ENCODE measurements at regions not wholly inside any gene's neighbourhood (a gene's known extent, or its start where the extent isn't known, plus 50 kb on each side); places are given as distances from the start of the nearest gene placed in this dataset.

- intact Hi-C loops (cut with DNase I; ENCODE audit: low total_unique reads), result no loop called here
- no peak overlapping the region for H3K4me3 ChIP-seq
- no peak overlapping the region for H3K27ac ChIP-seq
- H3K27me3 ChIP-seq (replicated peaks in 1 of 7), result peaks cover 0 to 3% (median 0%) of the 10 kb centered on the region in 7 donors
- no peaks in the 10 kb centered on the region for H3K36me3 ChIP-seq
- TF ChIP-seq POLR2A (IDR thresholded peaks at IDR 0.05) (no peak), POLR2AphosphoS5 (IDR thresholded peaks at IDR 0.05) (peak in 1 of 3 donors; percentile 10)
- H3K4me1 ChIP-seq, result peaks cover 0 to 32% (median 15%) of the 10 kb centered on the region in 6 donors
- DNase-seq, result no peak
- H3K9me3 ChIP-seq, result no peaks in the 10 kb centered on the region
- WGBS, 5 donors, result 63 to 83% (median 66%) methylated on average over 20 to 28 of the region's 28 CpGs
Observed at GRCh38 chr9:129561594-129562281, 59.2 kb downstream of the C9orf50 start.

- Histone ChIP-seq H3K9me3 (no peaks in the 10 kb centered on the region), H3K4me1 (peaks cover 0 to 32% (median 17%) of the 10 kb centered on the region in 6 donors), H3K36me3 (no peaks in the 10 kb centered on the region), H3K27ac (no peak overlapping the region), H3K4me3 (no peak overlapping the region), H3K27me3 (replicated peaks in 1 of 7) (no peaks in the 10 kb centered on the region)
- no peak for TF ChIP-seq CTCF (IDR thresholded peaks at IDR 0.05 in 8 of 11, conservative IDR thresholded peaks at IDR 0.05 in 3 of 11)
- no peak for DNase-seq
- 80 to 87% (median 83%) methylated on average over 13 of the region's 13 CpGs for WGBS, 5 donors
- intact Hi-C loops (cut with DNase I; ENCODE audit: low total_unique reads), result no loop called here
Observed at GRCh38 chr9:129560881-129561306, 60.0 kb downstream of the C9orf50 start.

- WGBS, 5 donors, result 91 to 100% (median 93%) methylated on average over 3 to 4 of the region's 4 CpGs
- TF ChIP-seq POLR2AphosphoS5 (IDR thresholded peaks at IDR 0.05), result no peak
- no peak for TF ChIP-seq POLR2A (IDR thresholded peaks at IDR 0.05)
- TF ChIP-seq CTCF (IDR thresholded peaks at IDR 0.05 in 8 of 11, conservative IDR thresholded peaks at IDR 0.05 in 3 of 11), result no peak
- no peak for DNase-seq
- Histone ChIP-seq H3K27ac (peak overlapping the region in 1 of 8 donors; percentile 1), H3K4me1 (peaks cover 0 to 45% (median 22%) of the 10 kb centered on the region in 6 donors), H3K27me3 (replicated peaks in 1 of 7) (no peaks in the 10 kb centered on the region), H3K9me3 (no peaks in the 10 kb centered on the region), H3K4me3 (no peak overlapping the region), H3K36me3 (no peaks in the 10 kb centered on the region)
- intact Hi-C loops (cut with DNase I; ENCODE audit: low total_unique reads), result no loop called here
Observed at GRCh38 chr9:129559506-129559881, 61.4 kb downstream of the C9orf50 start.

- intact Hi-C loops (cut with DNase I; ENCODE audit: low total_unique reads), result no loop called here
- peak overlapping the region in 2 of 8 donors; percentile 17 to 57 for H3K27ac ChIP-seq
- DNase-seq, result no peak
- peaks cover 0 to 3% (median 0%) of the 10 kb centered on the region in 7 donors for H3K27me3 ChIP-seq (replicated peaks in 1 of 7)
- no peaks in the 10 kb centered on the region for H3K9me3 ChIP-seq
- no peak for TF ChIP-seq POLR2AphosphoS5 (IDR thresholded peaks at IDR 0.05)
- no peak for TF ChIP-seq POLR2A (IDR thresholded peaks at IDR 0.05)
- no peak for TF ChIP-seq CTCF (IDR thresholded peaks at IDR 0.05 in 8 of 11, conservative IDR thresholded peaks at IDR 0.05 in 3 of 11)
- no peaks in the 10 kb centered on the region for H3K36me3 ChIP-seq
- peaks cover 0 to 48% (median 24%) of the 10 kb centered on the region in 6 donors for H3K4me1 ChIP-seq
- H3K4me3 ChIP-seq, result no peak overlapping the region
- WGBS, 5 donors, result 57 to 70% (median 62%) methylated on average over 19 to 21 of the region's 21 CpGs
Observed at GRCh38 chr9:129558551-129559505, 62.1 kb downstream of the C9orf50 start.
